GM04504 (cell line): ENCODE measurements at regions not wholly inside any gene's neighbourhood (a gene's known extent, or its start where the extent isn't known, plus 50 kb on each side); places are given as distances from the start of the nearest gene placed in this dataset.
"Not testable (repeated sequence)": the region's sequence is repeated elsewhere in the genome, so short reads cannot be mapped to it uniquely, and the experiment has no call there.

ENCODE experiments used
- DNase-seq: peaks from one replicate; pipeline ENCODE4 v3.0.0-alpha.2; 2012; ENCODE audit warnings: low read depth

GRCh38 chrX:82732861-82733260 lies 775.2 kb upstream of the POU3F4 start:
- no peak for DNase-seq

GRCh38 chrX:82734140-82734539 lies 774.0 kb upstream of the POU3F4 start:
- no peak for DNase-seq

DNA sequence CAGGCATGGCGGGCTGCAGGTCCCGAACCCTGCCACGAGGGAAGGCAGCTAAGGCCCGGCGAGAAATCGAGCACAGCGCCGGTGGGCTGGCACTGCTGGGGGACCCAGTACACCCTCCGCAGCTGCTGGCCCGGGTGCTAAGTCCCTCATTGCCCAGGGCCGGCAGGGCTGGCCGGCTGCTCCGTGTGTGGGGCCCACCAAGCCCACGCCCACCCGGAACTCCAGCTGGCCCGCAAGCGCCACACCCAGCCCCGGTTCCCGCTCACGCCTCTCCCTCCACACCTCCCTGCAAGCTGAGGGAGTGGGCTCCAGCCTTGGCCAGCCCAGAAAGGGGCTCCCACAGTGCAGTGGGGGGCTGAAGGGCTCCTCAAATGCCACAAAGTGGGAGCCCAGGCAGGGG lies 769.8 kb upstream of the POU3F4 start:
- not testable (repeated sequence) for DNase-seq

GRCh38 chrX:82742351-82742750 lies 765.7 kb upstream of the POU3F4 start:
- DNase-seq, result no peak

DNA sequence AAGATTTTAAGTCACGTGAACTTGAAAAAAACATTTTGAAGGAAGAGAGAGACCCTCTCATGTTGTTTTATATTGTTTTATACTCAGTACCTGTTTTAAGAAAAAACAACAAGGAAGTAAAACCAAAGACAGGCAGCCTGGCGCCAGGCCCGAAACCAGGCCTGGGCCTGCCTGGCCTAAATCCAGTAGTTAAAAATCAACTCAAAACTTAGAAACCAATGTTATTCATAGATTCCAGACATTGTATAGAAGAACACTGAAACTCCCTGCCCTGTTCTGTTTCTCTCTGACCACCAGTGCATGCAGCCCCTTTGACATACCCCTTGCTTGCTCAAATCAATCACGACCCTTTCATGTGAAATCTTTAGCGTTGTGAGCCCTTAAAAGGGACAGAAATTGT lies 762.4 kb upstream of the POU3F4 start:
- DNase-seq, result not testable (repeated sequence)

GRCh38 chrX:82748906-82749505 lies 759.1 kb upstream of the POU3F4 start:
- DNase-seq, result no peak

- DNase-seq, result no peak
Observed at GRCh38 chrX:82756272-82756671, 751.8 kb upstream of the POU3F4 start.

GRCh38 chrX:82757614-82758013 lies 750.5 kb upstream of the POU3F4 start:
- no peak for DNase-seq

DNA sequence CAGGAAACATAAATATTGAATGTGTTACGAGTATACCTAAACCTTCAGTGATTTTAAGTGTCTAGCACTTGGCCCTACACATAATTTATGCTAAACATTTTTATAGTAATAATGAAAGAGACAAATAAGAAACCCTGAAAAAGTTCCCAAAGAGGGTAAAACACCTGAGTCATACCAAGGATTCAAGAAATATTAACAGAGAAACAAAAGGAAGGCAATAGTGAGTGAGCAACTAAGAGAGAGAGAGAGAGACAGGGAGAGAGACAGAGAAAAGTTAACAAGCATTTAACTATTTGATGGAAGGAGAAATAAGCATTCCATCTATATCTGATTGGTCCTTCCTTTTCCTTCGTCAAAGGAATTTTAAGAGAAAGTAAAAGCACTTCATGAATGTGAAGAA lies 743.6 kb upstream of the POU3F4 start:
- no peak for DNase-seq

- no peak for DNase-seq
Observed at GRCh38 chrX:82765811-82766210, 742.3 kb upstream of the POU3F4 start.

- no peak for DNase-seq
Observed at GRCh38 chrX:82775426-82775825, 732.7 kb upstream of the POU3F4 start.

DNA sequence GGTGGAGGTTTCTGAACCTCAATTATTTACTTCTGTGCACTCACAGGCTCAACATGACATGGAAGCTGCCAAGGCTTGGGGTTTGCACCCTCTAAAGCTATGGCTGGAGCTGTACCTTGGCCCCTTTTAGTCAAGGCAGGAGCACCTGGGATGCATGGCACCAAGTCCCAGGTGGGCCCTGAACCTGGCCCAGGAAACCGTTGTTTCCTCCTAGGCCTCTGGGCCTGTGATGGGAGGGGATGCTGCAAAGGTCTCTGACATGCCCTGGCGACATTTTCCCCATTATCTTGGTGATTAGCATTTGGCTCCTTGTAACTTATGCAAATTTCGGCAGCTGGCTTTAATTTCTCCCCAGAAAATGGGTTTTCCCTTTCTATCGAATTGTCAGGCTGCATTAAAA lies 726.1 kb upstream of the POU3F4 start:
- DNase-seq, result no peak

- not testable (repeated sequence) for DNase-seq
Observed at GRCh38 chrX:82812902-82813301, 695.2 kb upstream of the POU3F4 start.

DNA sequence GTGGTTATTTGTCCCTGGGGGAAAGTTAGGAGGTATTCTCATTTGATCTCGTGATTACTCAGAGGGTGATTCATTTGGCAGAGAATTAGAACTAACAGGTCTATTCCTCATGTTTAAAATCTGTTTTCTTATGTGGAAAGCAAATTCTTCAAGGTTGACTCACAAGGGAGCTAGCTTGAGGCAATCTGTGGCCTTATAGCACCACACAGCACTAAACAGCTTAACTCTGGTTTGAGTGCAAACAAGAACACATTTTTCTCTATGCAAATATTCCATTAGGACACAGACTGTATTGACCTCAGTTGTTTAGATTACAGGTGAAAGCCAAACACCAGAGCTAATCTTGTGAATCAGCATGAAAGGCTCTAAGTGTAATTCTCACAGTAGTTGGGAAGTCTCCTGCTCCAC lies 694.4 kb upstream of the POU3F4 start:
- peak; percentile 5 for DNase-seq

DNA sequence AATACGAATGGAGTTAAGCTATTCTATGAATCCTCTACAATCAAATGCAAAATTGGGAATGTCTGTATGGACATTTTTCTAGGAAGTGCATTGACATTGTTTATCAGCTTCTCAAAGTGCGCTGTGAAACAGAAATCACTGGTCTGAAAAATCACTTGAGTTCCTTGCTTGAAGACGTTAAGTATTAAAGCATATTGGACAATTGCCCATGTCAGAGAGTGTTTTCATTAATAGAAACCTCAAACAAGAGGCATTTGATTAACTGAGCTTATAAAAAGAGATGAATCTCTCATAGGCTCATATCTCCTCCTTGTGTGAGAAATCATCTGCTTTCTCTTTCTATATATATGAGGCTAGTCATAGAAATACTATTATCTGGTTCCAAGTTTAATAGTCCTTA lies 692.1 kb upstream of the POU3F4 start:
- DNase-seq, result no peak

DNA sequence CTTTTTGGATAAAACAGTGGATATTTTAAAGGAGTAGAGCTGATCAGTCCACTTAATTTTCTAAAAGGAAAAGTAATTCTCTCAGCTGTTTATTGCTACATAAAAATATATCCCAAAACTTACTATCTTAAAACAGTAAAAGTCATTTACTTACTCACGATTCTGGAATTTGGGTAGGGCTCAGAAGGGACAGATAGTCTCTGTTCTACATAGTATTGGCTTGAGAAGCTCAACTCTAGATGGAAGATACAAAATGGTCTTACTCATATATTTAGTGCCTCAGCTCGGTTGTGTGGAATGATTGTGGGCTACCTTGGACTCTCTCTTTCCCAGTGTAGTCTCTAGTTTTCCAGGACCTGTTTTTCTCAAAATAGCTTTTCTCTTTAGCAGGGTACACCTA lies 691.5 kb upstream of the POU3F4 start:
- DNase-seq, result no peak

GRCh38 chrX:82842286-82842685 lies 665.8 kb upstream of the POU3F4 start:
- DNase-seq, result no peak

DNA sequence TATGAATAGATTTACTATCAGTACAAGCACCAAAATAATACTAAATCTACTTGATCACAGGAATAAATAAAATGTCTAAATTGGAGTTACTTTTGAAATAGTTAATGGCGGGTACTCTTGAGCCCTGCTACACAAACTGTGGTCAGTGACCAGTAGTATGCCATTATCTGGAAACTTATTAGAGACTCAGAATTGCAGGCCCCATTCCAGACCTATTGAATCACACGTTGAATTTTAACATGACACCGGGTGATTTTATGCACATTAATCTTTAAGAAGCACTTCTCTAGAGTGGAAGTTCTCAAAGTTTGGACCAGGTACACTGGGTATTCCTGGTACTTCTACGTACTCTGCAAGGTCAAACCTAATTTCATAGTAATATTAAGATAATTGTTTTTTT lies 660.0 kb upstream of the POU3F4 start:
- DNase-seq, result no peak
